IPS-NIHi7 (cell line): ENCODE measurements at regions not wholly inside any gene's neighbourhood (a gene's known extent, or its start where the extent isn't known, plus 50 kb on each side); places are given as distances from the start of the nearest gene placed in this dataset.
A peak's percentile ranks its signal among the peaks of the same experiment; 100 is the strongest.

Source experiments
- DNase-seq: peaks from one replicate; pipeline ENCODE4 v3.0.0; 2012; ENCODE audit warnings: mixed read lengths; ENCODE audit errors: extremely low spot score

DNA sequence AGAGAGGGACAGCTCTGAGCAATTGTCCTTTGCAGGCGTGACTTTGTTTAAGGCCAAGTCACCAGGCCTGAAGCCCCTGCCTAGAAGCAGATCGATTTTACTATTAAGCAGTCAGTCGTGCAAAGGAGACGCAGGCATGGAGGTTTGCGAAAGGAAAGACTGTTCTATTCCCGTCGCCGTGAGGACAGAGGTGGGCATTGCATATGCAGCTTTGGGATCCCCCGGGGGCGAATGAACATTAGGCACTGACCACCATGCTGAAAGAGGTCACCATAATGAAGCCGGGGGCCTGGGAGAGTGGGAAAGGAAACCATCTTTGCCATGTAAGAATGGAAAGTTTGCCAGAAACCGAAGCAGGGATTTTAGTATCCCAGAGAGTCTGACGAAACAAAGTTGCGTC lies 231.6 kb downstream of the BCL11A start:
- no peak for DNase-seq

DNA sequence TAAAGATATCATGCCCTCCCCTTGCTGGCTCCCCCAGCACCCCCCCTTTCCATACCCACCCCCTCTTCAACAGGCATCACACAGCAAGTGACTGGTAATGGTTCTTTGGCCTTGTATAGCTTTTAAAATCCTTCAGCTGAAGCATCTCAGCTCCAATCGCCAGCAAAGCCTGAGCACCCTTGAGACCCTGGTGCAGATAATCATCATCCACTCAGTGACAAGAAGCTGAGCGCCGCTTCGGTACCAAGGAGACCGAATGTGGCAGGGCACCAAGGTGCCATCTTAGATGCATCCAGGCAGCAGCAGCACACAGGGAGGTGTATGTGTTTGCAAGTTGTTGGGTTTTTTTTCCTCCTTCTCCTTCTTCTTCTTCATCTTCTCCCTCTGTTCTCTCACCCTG lies 232.7 kb downstream of the BCL11A start:
- no peak for DNase-seq

GRCh38 chr2:60319031-60319547 lies 234.4 kb downstream of the BCL11A start:
- no peak for DNase-seq

GRCh38 chr2:60318544-60318943 lies 234.9 kb downstream of the BCL11A start:
- DNase-seq = peak; percentile 65

- DNase-seq = no peak
Measured at GRCh38 chr2:60317844-60318243, 235.6 kb downstream of the BCL11A start.

- no peak for DNase-seq
Measured at GRCh38 chr2:60317034-60317386, 236.4 kb downstream of the BCL11A start.

- no peak for DNase-seq
Measured at GRCh38 chr2:60316381-60317033, 236.9 kb downstream of the BCL11A start.

DNA sequence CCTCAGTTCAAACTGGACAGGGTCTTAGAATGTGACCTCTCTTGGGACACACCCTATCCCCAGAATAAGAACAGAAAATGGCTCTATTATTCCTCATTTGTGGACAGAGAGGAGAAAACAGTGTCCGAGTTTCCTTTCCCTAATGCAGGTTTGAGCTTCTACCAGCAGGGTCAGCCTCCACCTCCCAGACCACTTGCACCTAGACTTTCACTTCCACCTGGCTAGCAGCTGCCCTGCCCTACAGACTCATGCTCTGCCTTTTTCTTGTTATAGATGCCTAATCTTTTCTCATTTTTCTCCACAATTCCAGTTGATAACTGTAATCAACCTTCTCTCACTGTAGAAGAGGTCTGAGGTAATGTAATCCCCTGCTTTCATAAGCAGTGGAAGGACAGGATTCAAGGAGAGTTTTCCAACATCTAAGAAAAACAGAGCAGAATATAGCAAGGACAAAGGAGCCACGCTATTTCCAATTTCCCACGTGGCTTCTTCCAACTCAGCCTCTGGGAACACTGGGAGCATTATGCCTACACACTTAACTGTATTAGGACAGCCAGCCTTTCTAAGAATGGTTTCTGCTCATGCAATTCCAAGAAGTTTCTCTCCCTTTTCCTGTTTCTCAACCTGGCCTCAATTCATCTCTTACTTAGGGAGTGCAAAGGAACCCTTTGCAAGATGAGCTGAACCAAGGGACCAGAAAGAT lies 239.8 kb downstream of the BCL11A start:
- DNase-seq = no peak

DNA sequence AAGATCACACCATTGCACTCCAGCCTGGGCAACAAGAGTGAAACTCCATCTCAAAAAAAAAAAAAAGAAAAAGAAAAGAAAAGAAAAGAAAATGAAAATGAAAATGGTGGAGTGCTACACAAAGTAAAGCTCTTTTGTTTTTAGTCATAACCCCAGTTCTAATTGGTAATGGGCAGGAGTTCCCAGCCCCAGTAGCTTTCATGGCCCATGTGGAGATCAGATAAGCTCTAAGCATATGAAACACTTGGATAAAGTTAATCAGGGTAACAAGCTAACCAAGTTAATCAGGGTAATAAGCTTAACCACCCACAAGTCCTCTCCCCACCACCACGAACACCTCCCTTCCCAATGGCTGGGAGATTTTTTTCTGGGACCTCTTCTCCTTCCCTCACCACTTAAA lies 240.8 kb downstream of the BCL11A start:
- DNase-seq = no peak

DNA sequence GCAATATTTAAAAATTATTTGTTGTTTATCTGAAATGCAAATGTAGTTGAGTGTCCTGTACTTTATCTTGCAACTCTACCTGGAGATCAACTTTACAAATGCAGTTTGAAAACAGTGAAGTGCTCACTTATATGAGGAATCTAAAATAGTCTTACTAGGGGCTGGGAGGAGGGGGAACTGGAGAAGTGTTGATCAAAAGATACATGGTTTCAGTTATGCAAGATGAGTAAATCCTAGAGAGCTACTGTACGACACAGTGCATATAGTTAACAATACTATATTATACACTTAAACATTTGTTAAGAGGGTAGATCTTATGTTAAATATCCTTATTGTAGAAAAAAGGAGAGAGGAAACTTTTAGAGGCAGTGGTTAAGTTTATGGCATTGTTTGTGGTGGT lies 241.9 kb downstream of the BCL11A start:
- DNase-seq = no peak

GRCh38 chr2:60309941-60310660 lies 243.4 kb downstream of the BCL11A start:
- no peak for DNase-seq

DNA sequence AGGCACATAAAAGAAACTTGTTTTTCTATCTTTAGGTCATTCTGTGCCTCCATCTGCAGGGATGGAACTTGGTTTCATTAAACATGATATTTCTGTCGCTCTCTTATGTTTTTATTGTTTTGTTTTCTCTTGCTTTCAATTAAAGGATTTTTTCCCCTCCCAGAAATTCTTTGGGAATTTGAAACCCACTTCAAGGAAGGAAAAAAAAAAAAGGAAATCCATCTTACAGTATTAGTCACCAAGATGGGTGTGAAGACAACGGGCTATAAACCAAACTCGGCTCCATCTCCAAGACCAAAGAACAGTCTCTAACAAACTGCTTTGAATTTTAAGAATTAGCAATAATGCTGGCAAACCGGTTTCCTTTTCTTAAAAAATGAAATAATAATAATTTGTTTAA lies 244.1 kb downstream of the BCL11A start:
- DNase-seq = no peak

GRCh38 chr2:60306267-60306861 lies 247.1 kb downstream of the BCL11A start:
- DNase-seq = no peak

GRCh38 chr2:60303680-60304079 lies 249.8 kb downstream of the BCL11A start:
- DNase-seq = no peak

DNA sequence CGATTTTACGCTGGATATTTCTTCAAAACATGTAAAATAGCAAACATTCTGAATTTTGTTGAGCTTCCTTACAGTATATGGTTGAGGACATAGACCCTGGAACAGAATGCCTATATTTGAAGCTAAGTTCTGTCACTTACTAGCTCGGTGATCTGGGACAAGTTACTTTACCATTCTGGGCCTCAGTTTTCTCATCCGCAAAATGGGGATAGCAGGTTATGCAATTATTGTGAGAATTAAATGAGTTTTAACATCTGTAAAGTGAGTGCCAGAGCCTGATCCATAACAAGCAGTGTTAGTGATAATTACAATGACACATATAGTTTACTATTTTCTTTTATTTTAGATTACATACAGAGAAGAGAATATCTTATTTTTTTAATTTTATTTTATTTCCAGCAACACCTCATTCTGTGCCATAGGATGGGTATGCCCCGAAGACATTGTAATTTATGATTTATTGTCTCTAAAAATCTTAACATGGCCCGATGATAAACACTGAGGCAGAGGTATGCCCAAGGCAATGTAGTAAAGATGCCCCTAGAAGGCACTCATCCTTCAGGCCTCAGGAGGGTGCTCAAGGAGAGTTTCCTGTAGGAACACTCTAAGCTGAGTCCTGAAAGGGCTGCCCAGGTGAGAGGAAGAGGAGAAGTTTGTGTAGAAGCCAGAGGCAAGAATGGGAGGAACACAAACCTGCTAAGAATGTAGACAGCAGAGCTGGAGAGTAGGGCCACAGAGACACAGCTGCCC lies 250.9 kb downstream of the BCL11A start:
- DNase-seq = no peak

DNA sequence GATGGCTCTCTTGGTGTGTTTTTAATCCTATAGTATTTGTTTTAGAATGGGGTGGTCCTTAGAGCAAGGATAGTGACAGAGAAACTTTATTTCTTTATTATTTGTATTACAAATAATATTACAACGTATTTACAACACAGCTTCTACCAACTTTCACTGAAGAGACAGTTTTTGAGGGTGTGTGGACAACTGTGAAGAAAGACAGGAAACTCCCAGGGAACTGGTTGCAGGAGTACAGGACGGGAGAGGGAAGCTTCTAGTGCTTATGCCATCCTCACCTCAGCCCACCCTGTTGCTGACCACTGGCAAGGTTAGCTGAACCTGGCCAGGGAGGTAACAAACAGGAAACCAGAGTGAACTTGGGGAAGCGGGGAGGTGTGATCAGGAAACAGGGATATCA lies 251.7 kb downstream of the BCL11A start:
- DNase-seq = no peak

DNA sequence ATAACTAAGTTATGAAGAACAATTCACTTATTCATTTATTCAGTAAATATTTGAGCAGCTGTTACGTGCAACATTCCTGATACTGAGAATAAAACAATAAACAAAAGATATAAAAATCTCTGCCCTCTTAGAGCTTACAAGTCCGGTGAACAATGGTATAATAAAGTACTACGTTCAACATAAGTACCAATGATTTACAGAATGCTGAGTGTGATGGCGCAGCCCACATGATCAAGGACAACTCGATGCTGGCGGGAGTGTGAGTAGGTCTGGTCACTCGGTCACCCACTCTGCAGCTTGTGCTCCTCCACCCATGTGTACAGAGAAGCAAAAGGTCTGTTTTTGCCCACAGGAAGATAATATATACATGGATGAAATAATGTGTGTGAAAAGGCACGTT lies 254.3 kb downstream of the BCL11A start:
- no peak for DNase-seq

- no peak for DNase-seq
Measured at GRCh38 chr2:60298006-60298696, 255.3 kb downstream of the BCL11A start.

- peak; percentile 88 for DNase-seq
Measured at GRCh38 chr2:60297296-60298005, 256.0 kb downstream of the BCL11A start.

DNA sequence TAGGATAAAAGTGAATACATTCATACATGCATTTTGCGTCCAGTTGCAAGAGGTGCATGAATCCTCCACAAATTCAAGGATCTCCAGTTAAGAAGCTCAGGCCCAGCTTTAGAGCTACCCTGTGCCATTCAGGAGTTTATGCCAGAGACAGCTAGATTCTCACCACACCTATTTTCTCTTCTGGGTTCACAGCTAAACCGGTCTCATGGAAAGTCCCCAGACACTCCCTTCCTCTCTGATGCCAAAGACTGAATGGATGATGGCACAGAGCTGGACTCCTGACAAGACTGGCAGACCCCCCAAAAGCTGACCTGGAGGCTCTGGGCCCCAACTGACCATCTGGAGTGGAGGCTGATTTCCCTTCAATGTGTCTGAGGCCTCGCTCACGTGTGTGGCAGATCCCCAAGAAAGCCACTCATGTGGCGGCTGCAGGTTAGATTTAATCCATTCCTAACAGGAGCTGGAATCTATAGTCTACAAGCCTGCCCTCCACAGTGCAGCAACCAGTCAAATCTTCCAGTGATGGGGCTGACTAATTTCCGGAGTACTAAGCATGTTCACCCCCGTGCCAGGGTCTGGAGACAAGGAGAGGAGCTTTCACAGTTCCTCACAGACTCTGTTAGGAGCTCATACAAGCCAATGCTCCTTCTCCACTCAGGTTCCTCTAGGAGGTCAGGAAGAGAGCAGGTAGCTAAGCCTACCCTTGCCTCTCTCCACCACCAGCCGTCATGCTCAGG lies 257.1 kb downstream of the BCL11A start:
- DNase-seq = no peak
